NCI-H146 treated with DMSO at 0.1 percent for 48 hours (cell line): ENCODE measurements at regions not wholly inside any gene's neighbourhood (a gene's known extent, or its start where the extent isn't known, plus 50 kb on each side); places are given as distances from the start of the nearest gene placed in this dataset.
A peak's percentile ranks its signal among the peaks of the same experiment; 100 is the strongest.
"Not testable (repeated sequence)": the region's sequence is repeated elsewhere in the genome, so short reads cannot be mapped to it uniquely, and the experiment has no call there.

Experiments
- DNase-seq: peaks from one replicate; lab custom pipeline; 2025; ENCODE audit not compliant: unreplicated experiment; lab: John Stamatoyannopoulos, UW

DNA sequence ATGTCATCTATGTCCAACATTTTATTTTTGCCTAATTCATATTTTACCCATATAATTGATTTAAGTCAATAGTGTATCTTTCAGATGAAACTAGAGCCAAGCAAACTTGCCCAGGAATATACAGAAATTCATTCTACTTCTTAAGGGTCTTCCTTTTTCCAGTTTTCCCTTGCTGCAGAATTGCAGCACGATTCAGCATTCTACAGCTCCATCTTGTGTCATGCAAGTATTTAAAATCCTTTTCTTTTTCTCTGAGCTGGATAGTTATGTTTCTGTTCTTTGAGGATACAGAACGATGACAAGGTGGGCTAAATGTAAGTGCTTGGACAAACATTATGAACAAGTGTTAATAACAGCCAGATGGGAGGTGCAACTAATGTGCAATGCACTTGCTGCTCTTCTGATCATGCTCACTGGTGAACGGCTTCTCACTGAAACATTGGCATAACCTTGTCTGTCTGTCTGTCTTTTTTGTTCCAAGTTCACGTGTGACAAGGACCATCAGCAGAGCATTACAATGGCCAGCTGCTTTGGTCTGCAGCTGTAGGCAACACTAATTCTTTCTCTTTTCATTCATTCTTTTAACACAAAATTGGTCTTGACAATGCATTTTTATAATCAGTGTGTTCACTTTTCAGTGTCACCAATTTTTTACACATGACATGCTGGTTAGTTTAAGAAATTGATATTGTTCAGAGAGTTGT lies 1821.7 kb downstream of the ARAP2 start:
- DNase-seq, result peak; percentile 70

DNA sequence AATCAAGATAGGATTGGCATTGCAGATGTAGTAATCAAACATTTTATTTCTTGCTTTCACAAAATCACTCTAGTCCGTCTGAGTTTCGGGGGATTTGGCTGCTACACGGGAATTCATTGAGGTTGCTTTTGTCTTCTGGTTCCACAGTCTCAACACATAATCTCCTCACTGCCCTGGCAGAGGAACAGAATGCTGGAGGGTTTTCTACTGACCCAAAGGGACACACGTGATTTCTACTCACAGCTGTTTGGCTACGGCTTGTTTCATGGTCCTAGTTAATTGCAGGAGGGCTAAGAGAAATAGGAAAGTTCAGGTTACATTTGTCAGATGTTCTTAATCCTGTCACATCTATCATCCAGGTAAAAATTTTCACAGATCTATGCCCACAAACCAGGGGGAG lies 1811.6 kb downstream of the ARAP2 start:
- DNase-seq, result no peak

DNA sequence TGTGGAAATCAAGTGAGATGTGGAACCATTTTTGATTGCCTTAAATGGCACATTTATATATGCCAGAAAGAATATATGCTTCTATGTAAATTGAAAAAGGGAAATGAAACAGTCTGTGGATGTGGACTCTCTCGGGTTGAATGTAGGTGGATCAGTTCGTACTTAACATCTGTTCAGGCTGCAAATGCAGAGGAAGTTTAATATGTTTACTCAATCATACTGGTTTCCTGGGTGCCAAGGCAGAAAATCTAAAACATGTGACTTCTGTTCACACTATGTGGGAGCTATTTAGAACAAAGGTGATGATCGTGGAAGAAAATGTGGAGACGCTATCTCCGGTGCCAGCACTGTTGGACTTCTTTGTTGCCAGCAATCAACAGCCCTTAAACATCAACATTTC lies 1809.9 kb downstream of the ARAP2 start:
- peak; percentile 37 for DNase-seq

DNA sequence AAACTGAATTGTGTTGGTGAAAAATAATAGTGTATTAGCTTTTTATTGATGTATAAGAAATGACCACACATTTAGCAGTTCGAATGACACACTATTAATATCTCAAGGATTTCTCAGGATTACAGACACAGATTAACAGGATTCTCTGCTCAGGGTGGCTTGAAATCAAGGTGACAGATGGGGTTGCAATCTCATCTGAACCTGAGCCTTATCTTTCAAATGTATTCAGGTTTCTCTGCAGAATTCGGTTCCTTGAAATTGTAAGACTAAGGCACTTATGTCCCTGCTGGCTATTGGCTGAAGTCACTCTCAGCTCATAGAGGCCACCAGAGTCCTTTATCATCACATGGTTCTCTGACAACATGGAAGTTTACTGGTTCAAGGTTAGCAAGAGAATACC lies 1780.1 kb downstream of the ARAP2 start:
- no peak for DNase-seq

DNA sequence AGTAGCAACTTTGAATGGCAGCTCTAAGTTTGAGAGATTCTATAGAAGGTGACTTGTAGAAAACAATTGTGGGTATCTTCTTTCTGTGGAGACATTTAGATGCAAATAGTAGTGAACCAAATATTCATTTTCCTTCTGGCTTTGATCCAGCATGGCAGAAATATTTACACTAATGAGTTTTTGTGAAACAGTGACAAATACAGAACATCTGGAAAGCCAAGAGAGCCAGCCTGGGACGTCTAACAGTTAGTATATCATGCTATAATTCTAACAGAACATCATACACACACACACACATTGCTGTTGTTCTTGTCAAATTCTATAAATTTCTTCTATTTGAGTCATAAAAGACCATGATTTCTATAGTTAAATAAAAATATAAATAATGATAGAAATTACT lies 1777.9 kb downstream of the ARAP2 start:
- DNase-seq, result no peak

DNA sequence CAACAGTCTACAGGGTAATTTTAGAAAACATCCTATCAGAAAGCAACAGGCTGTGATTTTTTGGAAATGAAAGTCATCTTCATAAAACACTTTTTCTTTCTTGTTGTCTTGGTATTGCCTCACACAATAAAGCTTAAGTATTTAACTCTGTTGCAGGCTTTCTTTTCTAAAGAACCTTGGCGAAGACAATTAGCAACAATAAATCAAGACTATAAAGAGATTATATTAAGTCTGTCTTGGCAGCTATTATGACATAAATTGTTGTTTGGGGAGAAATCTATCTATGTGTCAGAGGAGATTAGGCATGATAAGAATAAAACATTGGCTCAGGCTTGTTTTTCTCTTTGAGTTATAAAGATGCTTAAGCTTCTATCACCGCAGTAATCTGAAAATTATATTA lies 1774.8 kb downstream of the ARAP2 start:
- no peak for DNase-seq

DNA sequence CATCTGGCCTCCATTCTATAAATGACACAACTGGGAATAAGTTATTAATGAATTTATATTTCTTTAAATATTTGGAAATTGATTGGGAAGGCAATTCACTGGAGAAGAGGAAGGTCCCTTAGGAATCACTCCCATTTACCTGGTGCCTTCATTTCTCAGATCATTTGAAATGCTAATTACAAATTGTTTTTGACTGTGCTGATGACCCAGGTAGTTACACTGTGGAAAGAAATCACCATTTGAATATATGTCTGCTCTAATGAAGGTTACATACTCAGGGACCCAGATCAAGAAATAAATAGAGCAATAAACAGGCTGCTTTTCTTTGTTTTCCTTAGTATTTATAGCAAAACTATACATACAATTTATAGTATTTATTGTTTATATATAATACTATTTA lies 1759.1 kb downstream of the ARAP2 start:
- no peak for DNase-seq

DNA sequence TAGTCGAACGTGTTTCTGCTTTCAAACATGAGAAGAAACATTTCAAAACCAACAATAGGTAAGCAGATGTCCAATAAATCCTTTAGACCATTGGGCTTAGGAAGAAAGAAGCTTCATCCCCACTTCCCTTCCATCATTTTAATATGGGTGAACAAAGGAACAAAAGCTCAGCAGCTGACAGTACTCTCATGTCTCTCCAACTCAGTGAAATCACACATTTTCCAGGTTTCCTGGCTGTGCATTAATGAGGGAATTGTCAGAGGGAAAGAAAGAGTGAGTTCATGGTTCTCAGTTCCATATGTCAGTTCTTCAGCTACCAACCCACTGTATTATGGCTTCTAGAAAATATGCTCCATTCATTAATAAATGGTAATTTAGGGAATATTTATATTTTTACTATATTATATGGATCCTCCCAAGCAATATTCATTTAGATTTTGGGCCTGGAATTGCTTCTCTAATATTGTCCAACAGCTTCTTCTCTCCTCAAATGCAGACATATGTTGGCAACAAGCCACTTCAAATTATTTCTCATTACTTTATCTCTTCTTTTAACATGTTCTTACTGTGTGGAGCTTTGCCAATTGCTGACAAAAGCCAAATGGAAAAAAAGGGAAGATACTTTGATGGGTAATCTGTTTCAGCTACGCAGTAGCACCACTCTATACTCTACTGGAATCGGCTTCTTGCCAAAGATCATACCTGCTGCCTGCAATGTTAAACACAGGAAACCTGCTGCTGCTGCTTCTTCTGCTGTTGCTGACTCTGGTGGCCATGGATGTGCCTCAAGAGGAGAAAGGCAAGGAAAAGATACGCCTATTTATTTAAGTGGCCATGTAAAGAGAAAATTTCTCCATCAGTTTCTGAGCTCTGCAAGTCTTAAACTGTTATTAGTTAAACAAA lies 1757.6 kb downstream of the ARAP2 start:
- DNase-seq, result peak; percentile 75

DNA sequence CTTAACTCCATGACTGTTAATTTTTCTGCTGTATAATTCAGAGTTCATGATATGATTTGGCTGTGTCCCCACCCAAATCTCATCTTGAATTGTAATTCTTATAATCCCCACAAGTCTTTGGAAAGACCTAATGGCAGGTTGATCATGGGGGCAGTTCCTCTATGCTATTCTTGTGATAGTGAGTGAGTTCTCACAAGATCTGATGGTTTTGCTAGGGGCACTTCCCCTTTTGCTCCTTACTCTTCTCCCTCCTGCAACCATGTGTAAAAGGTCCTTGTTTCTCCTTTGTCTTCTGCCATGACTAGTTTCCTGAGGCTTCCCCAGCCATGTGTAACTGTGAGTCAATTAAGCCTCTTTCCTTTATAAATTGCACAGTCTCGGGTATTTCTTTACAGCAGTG lies 1751.9 kb downstream of the ARAP2 start:
- no peak for DNase-seq

DNA sequence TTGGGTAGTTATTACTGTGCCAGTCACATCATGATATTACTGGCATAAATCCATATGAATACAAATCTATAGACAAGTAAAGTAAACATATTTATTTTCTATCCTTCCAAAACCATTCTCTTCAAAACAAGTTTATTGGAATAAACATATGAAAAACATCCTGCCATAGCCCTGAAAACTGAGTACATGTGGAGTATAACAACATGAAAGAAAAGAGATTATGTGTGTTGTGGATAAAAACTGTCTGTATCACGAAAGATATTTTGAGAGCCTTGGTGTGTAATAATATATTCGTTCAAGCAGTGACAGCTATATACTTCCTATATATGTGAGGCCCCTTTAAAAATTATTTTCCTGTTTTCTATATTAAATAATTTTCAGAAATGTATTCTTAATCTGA lies 1742.2 kb downstream of the ARAP2 start:
- DNase-seq, result no peak

DNA sequence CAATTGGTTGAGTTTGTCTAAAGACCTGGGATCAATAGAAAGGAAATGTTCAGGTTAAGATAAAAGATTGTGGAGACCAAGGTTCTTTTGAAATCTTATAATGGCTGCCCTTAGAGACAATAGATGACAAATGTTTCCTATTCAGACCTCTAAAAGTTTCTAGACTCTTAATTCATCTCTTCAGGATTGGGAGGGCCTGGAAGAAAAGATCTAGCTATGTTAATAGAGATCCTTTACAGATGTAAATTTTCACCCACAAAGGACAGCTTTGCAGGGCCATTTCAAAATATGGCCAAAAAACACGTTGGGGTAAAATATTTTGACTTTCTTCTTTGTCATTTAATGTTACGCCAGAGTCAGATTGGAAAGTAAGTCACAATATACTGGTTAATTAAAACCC lies 1739.6 kb downstream of the ARAP2 start:
- DNase-seq, result not testable (repeated sequence)

DNA sequence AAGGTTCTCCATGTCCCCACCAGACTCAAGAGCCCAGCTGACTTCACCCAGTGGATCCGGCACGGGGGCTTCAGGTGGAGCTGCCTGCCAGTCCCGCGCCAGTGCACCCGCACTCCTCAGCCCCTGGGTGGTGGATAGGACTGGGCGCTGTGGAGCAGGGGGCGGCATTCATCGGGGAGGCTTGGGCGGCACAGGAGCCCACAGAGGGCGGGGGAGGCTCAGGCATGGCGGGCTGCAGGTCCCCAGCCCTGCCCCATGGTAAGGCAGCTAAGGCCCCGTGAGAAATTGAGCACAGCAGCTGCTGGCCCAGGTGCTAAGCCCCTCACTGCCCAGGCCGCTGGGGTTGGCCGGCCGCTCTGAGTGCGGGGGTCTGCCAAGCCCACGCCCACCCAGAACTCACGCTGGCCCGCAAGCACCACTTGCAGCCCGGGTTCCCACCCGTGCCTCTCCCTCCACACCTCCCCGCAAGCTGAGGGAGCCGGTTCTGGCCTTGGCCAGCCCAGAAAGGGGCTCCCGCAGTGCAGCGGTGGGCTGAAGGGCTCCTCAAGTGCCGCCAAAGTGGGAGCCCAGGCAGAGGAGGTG lies 1737.7 kb downstream of the ARAP2 start:
- not testable (repeated sequence) for DNase-seq

DNA sequence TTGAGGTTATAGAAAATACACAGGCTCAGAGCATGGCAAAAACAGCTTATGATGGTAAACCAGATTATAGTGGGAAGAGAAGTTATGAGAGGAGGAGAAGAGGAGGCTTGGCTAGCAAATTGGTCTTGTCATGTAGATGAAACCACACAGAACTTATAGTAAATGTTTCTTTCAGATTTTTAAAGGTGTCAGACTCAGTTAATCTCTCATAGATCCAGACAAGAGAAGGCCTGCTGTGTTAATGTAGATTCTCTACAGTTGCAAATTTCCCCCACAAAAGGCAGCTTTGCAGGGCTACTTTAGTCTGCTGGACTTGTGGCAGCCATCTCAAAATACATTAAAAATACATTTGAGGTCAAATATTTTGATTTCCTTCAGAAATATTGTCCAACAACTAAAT lies 1731.7 kb downstream of the ARAP2 start:
- DNase-seq, result no peak

DNA sequence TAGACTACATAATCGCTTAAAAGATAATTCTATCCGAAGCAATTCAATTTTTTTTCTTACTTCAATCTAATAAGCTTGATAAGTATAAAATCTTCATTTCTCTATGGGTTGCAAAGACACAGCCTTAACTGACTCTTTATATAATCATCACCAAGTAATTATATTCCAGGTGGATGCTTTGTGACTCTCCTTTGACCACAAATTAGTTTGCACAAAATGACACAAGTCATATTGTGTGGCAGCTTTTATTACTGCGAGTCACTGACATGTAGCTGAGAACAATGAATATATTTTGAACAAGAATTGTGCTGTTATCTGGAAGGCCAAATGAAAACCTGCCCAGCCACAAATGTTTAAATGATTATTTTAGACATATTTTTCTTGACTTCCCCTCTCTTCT lies 1727.8 kb downstream of the ARAP2 start:
- peak; percentile 86 for DNase-seq

DNA sequence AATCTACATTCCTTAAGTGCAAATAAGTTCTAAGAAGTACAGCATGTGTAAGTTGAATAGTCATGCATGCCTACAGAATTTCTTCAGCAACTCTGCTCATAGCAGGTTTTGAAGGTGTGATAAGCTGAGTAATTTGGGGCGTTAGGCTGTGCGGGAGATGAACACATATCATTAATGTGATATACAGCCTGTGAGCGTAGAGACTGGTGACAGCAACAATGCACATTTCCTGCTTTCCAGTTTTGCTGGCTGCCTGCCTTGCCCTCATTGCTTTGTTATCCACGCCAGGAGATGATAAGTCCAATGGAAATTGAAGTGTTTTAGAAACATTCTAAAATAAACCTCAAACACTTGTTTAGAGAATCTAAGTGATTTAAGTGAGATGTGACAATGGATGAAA lies 1709.4 kb downstream of the ARAP2 start:
- DNase-seq, result no peak

DNA sequence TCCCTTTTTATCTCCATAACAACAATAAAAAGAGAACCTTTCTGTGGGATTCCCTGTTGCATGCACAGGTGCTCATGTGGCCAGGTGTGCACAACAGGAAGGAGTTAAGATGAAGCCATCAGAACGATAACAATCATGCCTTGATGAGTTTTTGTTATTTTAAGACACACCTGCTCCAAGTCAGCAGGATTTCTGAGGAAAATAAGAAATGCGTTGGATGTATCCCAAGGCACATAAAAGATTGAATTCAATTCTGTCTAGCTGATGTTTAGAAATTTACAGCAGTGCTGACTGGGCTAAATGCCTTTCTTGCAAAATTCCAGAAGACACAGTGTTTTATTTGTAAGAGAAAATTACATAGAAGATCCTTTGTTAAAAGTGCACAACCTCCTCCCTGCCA lies 1678.2 kb downstream of the ARAP2 start:
- peak; percentile 89 for DNase-seq

DNA sequence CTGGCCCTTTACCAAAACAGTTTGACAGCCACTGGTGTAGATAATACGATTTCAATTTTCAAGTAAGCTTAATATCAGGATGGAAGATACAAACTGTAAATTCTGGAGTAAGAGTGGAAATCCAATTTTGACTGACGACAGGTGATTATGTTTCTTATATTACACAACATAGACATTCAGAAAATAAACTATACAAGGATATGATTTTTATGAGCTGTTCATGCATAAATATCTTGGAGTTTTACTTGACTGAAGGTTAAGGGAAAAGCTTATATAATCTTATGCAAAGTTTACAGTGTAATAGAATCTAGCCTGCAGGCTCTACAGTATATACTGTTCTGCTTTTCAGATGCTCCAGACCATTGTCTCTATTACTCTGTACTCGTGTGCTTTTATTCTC lies 1672.3 kb downstream of the ARAP2 start:
- DNase-seq, result no peak

DNA sequence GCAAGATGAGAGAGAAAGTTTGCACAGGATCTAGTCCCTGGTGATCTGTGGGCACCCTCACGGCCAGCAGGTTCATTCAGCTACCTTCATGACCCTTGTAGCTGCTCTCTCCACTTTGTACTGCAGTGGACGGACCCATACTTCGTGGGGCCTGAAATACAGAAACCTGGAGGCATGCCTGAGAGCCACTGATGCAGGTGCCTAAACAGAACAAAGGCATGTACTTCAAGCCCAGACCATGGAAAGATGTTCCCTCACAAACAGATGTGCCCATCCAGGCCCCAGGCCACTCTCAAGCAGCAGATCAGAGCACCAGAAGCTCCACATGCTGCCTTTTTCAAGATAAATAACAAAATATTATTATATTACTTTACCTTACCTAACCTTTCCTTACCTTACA lies 1629.0 kb downstream of the ARAP2 start:
- DNase-seq, result no peak

DNA sequence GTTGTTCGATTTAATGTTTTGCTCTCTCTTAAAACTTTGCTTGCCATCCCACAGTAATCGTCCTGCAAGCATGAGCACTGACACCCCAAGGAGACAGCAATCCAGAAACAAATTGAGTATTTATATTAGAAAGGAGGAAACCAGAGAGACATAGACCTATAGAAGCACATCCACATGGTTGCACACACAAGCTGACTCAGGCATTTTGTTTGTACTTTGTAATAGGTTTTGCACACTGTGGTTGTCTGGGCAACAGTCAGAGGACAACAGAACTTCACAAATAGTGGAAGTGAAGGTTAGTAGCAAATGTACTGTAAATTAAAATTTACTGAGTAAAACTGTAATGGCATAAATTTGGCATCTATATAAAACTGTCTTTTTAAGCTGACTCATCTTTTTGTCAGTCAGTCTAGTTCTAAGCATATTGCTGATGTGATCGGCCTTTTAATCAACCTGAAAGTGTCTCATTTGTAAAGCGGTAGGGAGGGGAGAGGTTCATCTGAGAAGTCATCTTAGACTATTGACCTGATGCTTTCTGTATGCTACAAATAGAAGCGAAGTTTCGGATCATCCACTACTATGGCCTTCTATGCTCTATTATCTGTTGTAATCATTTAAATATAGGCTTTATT lies 1624.7 kb downstream of the ARAP2 start:
- DNase-seq, result no peak

DNA sequence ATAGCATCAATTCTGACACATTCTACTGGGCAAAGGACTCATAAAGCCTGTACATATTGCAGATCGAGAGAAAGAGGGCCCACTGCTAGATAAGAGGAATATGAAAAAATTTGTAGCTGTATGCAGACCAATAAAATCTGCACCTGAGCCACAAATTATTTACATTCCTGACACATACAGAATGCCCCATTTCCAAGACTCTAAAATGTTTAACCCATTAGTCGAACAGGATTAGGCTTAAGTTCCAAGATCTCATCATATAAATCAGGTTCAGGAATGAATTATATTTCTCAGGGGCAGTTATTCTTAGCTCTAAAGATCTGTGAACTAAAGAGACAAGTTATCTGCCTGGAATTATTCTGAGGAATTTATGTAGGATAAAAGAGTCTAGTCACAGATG lies 1615.8 kb downstream of the ARAP2 start:
- no peak for DNase-seq

DNA sequence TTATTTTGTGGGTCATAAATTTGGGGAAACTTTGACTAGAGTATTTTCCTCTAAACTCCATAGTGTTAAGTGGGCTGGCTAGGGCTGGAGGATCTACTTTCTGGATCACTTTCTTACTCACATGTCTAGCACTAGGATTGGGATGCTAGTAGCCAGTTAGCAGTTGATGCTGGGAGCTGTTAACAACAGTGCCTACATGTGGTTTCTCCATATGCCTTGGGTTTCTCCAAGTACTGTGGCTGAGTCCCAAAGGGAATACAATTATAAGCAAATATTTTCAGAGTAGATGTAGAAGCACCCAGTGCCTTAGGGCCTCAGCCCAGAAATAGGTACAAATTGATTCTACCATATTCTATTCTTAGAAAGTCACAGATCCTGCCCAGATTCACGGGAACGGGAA lies 1614.9 kb downstream of the ARAP2 start:
- DNase-seq, result no peak

DNA sequence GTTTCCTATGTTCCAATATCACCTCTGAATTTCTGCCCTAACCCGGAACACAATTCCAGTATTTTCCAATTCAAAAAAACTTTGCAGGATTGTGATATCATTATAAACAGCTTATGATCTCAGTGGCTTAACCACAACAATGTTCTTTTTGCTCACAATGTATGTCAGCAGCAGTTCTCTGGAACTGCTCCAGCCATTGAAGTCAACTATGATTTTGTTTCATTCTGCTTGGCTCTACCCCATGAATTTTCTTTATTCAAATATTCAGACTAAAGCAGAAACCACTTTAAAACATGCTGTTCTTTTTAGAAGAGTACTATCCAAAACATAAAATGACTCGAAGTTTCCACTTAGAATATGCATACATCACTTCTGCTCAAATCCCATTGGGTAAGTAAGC lies 1611.1 kb downstream of the ARAP2 start:
- no peak for DNase-seq
